Right lobe of liver (tissue), 4 donors: ENCODE measurements at regions not wholly inside any gene's neighbourhood (a gene's known extent, or its start where the extent isn't known, plus 50 kb on each side); places are given as distances from the start of the nearest gene placed in this dataset.

Experiments
- POLR2A ChIP-seq: fragments of 450-650 bp; IDR thresholded peaks from one replicate; pipeline ENCODE4 v1.6.1; 2017; ENCODE audit warnings: antibody characterized with exemption, mild to moderate bottlenecking
- TF ChIP-seq, protein P1 (sequence below), 4 donors: fragments of 200-600 bp in 3 of 4; fragments of 450-650 bp in 1 of 4; IDR thresholded peaks; one replicate each; pipeline versions ENCODE4 v1.5.1 to v1.8.0; 2016 to 2022; ENCODE audit warnings: antibody characterized with exemption in 4 of 4, mild to moderate bottlenecking in 2 of 4
- donor health status: DM: no; HTN: no; CAD: no.
- donor health status: DM: no; HTN: no; CAD: no.
- donor health status: DM: no; HTN: yes; CAD: no.

DNA sequence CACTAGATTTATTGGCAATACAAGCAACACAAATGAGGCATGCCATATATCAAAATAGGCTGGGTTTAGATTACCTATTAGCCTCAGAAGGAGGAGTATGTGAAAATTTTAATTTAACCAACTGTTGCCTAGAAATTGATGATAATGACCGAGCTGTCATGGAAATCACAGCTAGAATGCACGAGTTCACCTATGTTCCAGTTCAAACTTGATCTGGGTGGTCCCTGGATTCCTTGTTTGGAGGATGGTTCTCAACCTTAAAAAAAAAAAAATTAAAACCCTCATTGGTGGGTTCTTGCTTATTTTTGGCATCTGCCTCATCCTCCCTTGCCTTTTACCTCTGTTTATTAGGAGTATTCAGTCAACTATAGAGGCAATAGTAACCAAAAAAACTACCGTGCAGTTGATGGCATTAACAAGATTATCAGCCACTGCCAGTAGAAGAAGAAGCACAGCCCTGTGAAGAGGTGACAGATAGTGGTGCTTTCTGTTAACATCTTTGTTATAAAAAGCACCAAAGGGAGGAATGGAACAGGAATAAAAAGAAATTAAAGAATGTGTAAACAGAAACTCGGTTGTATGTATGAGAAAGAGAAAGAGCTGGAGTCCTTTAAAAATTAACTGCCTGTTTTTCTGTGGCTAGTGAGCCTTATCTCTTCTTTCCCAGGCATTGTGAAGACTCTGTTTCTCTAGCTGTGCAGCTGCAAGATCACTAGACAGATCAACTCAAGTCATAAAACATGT, 106.4 kb downstream of the ZNF429 start:
- TF ChIP-seq, protein P1, sequence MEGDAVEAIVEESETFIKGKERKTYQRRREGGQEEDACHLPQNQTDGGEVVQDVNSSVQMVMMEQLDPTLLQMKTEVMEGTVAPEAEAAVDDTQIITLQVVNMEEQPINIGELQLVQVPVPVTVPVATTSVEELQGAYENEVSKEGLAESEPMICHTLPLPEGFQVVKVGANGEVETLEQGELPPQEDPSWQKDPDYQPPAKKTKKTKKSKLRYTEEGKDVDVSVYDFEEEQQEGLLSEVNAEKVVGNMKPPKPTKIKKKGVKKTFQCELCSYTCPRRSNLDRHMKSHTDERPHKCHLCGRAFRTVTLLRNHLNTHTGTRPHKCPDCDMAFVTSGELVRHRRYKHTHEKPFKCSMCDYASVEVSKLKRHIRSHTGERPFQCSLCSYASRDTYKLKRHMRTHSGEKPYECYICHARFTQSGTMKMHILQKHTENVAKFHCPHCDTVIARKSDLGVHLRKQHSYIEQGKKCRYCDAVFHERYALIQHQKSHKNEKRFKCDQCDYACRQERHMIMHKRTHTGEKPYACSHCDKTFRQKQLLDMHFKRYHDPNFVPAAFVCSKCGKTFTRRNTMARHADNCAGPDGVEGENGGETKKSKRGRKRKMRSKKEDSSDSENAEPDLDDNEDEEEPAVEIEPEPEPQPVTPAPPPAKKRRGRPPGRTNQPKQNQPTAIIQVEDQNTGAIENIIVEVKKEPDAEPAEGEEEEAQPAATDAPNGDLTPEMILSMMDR (IDR thresholded peaks at IDR 0.05): no peak
- no peak for TF ChIP-seq POLR2A
